Motor neuron (in vitro differentiated cells): ENCODE measurements at regions not wholly inside any gene's neighbourhood (a gene's known extent, or its start where the extent isn't known, plus 50 kb on each side); places are given as distances from the start of the nearest gene placed in this dataset.
A peak's percentile ranks its signal among the peaks of the same experiment; 100 is the strongest.

Experiments
- ATAC-seq, 8 experiments: fragments of 200-7000 bp; cut with Tn5 transposase; replicated peaks in 6 of 8; 2 replicates each; pipeline ENCODE4 v1.8.0; 2021; ENCODE audit warnings: mild to moderate bottlenecking in 8 of 8, moderate library complexity in 8 of 8
- H3K27ac ChIP-seq, 2 donors: fragments of 250-450 bp; sonication (Bioruptor Pico); 2 replicates each; pipeline ENCODE4 v1.9.0; 2021; ENCODE audit warnings: antibody characterized with exemption in 2 of 2, mild to moderate bottlenecking in 2 of 2, moderate library complexity in 1 of 2
- H3K4me1 ChIP-seq, 2 donors: fragments of 250-450 bp; sonication (Bioruptor Pico); replicated peaks in 1 of 2; 2 replicates each; pipeline ENCODE4 v1.6.1; 2021; ENCODE audit warnings: antibody characterized with exemption in 2 of 2, mild to moderate bottlenecking in 2 of 2, moderate library complexity in 1 of 2
- H3K4me3 ChIP-seq, 5 donors: fragments of 250-450 bp; sonication (Bioruptor Pico); 2 replicates each; pipeline ENCODE4 v1.9.0; 2021; ENCODE audit warnings: antibody characterized with exemption in 5 of 5, mild to moderate bottlenecking in 5 of 5, moderate library complexity in 4 of 5
- WGBS, 10 experiments: fragments of 450-650 bp; shearing (Covaris generic); methylation state at CpG; one replicate each; pipeline ENCODE4 v1.0.0; 2022; 5-methylcytosine and 5-hydroxymethylcytosine counted together
- in situ Hi-C, 9 experiments: fragments of 400-800 bp; cut with MboI; loops; one replicate each; pipeline ENCODE4 v1.15.0; 2021; ENCODE audit warnings: low sequenced_read_pairs in 9 of 9, low pct_unique_long_range_greater_than_20kb in 2 of 9; ENCODE audit not compliant: unreplicated experiment in 9 of 9

DNA sequence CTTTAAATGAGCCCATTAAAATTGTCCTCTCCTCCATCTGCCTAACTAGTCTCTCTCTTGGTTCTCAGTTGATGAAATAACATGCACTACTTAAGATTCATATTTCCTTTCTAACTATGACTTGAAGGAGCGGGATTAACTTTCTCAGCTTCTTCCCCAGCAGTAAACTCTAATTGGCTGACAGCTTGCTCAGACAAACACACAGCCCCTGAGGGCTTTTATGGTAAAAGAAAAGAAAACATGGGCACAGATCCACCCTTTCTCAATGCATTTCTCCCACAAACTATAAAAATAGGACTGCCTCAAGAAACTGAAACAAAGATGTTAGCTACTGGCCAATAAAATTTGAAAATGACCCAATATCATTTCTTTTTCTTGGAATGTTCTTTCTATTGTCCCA lies 703.1 kb downstream of the ADGRL2 start:
- H3K4me1 ChIP-seq = no peaks in the 10 kb centered on the region
- no peak overlapping the region for H3K4me3 ChIP-seq
- ATAC-seq = peak in 2 of 8 experiments; percentile 32 to 86
- no peak overlapping the region for H3K27ac ChIP-seq
- WGBS, 10 experiments = 0 to 100% (median 88%) methylated on average over 1 of the region's 1 CpG; no CpG with 5 or more reads in 3 of the 10 experiments
- in situ Hi-C loops = no loop called here

DNA sequence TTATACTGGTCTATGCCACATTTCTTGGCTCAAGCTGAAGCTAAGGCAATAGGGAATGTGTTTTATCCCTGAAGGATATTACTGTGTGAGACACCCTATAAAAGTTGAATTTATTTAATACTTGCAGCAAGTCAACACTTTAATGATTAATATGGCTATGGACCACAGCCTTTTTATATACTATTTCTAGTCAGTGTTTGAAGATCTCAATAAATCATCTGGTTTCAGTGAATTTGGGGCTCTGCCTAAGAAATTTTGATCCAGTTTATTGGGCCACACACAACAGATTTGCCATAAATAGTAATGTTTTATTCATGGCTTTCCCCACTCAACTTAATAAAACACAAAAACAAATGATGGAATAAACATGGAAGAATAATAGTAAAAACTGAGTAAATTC lies 698.3 kb downstream of the ADGRL2 start:
- in situ Hi-C loops = no loop called here

DNA sequence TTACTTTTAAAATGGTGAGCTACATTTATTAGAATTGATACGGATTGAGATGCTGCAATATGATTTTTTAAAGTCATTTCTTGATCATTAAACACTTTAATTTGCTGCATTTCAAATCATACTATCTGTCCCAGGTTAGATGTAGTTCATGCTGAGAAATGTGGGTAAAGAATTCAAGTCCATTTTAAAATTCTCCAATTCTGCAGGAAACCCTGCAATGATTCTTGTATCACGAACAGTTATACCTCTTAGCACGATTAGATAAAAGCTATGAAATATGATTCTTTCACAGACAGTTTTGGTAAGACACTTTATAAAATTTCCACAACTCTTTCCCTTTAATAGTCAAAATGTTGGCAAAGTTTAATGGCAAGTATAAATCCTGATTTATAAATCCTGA lies 693.4 kb downstream of the ADGRL2 start:
- Histone ChIP-seq H3K4me3 (no peak overlapping the region), H3K27ac (no peak overlapping the region), H3K4me1 (no peaks in the 10 kb centered on the region)
- WGBS, 10 experiments = 0 to 100% (median 64%) methylated on average over 1 to 3 of the region's 3 CpGs
- ATAC-seq = no peak
- in situ Hi-C loops = no loop called here

More for the DNA sequence above, 698.3 kb downstream of the ADGRL2 start:
- ATAC-seq = no peak
- Histone ChIP-seq H3K4me1 (no peaks in the 10 kb centered on the region), H3K27ac (no peak overlapping the region), H3K4me3 (no peak overlapping the region)

DNA sequence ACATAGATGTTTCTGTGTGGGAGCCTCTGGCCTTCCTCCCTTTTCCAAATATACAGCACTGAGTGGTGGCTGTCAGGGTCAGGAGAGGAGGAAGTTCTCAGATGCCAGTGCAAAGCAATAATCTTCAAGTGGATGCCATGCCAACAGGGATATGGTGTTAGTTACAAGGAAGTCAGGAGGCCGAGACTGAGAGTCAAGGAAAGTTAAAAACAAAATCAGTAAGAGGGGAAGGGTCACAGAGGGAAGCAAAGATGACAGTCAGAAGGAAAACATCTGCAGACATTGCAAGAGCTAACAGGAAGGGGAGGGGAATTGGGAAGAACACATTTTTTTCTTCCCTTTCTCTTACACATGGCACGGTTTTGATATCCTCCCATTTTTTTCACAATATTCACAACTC lies 691.4 kb downstream of the ADGRL2 start:
- WGBS, 10 experiments = 14 to 100% (median 83%) methylated on average over 1 to 2 of the region's 2 CpGs
- Histone ChIP-seq H3K4me1 (no peaks in the 10 kb centered on the region), H3K4me3 (no peak overlapping the region), H3K27ac (no peak overlapping the region)
- in situ Hi-C loops = no loop called here
- no peak for ATAC-seq

DNA sequence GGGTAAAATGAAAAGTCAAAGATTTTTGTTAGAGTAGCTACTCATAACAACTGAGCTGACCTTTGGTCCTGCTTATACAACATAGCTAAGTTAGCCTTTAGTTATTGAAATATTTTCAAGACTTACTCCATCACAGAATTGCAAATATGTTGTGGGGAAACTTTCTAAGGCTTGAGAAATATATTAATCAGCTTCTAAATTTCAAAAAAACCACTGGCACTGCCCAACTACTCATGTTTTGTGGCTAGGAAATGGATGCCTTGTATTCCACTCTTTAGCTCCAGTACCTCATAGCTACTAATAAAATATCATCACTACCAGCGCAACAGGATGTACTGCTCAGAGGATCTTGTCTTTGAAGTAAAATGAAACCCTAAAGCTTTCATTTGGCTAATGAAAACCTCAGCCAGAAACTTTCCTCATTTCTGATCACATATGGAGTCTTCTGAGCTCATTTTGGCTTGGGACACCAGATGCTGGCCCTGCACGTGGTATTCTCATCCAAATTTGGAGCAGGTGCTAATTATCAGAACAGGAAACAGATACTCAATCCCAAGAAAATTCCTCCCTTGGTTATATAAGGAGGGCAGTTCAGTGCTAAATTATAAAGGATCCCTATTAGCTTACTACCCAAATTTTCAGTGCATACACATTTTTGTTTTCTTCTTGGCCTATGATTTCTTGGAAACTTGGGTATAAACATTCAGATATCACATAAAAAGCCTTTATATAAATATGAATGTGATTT lies 690.7 kb downstream of the ADGRL2 start:
- H3K4me3 ChIP-seq = no peak overlapping the region
- WGBS, 10 experiments = 0 to 100% (median 73%) methylated on average over 1 to 2 of the region's 2 CpGs; no CpG with 5 or more reads in 1 of the 10 experiments
- no peak for ATAC-seq

DNA sequence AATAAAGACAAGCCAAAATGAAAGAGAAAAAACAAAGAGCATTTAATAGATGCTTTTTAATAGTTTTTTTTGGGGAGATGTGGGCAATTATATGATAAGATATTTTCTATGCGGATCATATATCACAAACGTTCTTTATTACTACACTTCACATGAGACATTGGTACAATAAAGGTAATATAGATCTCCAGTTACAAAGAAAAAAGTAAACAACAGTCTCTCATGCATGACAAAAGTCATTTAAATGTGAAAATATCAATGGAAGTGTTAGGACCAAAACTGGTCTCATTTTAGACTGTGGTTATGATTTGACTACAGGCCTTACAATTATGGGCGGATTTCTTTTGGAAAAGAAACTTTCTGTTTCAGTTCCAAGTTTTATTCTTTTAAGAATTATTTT lies 687.0 kb downstream of the ADGRL2 start:
- Histone ChIP-seq H3K4me1 (peaks cover 9 to 12% of the 10 kb centered on the region in 2 donors), H3K27ac (no peak overlapping the region), H3K4me3 (no peak overlapping the region)
- in situ Hi-C loops = no loop called here
- 43 to 100% (median 86%) methylated on average over 3 of the region's 3 CpGs for WGBS, 10 experiments
- ATAC-seq = no peak

More for the DNA sequence above, 690.7 kb downstream of the ADGRL2 start:
- no peak overlapping the region for H3K27ac ChIP-seq
- no peaks in the 10 kb centered on the region for H3K4me1 ChIP-seq
- in situ Hi-C loops = no loop called here

DNA sequence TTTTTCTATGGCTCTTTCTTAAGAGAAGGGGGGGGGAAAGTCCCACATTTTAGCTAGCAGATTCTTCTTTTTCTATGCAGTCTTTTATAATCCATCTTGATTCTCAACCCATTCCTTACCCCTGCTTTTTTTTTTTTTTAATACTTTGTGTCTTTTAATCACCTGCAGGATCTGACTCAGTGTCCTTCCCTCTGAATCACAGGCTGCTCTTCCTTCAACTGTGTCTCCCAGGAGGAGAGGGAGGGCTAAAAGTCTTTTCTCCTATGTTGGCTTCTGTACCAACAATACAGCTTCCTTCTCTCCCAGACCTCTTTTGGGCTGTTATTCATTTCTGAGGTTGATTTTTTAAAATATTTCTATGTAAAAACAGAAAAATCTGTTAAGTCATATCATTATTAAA lies 686.2 kb downstream of the ADGRL2 start:
- no peak overlapping the region for H3K27ac ChIP-seq
- in situ Hi-C loops = no loop called here
- ATAC-seq = no peak

DNA sequence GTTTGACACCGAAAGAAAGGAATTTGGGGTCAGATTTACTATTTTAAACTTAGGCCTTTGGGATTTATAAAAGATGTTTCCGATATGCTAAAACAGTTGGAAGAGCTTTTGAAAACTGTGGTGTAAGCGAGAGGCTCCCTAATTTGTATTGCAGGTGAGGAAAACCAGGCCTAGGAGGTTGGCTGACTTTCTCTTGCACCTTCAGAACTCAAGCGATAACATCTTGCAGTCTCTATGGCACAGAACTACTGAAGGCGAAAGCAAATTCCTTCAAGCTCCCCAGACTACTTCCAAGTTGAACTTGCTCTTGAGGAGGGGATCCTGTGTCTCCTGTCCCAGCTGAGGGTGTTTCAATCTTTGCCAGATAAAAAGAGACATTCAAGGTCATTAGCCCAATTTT lies 685.7 kb downstream of the ADGRL2 start:
- no peak overlapping the region for H3K4me3 ChIP-seq
- H3K4me1 ChIP-seq = peaks cover 9 to 12% of the 10 kb centered on the region in 2 donors
- no peak overlapping the region for H3K27ac ChIP-seq
- no peak for ATAC-seq
- WGBS, 10 experiments = 30 to 100% (median 85%) methylated on average over 2 to 5 of the region's 5 CpGs
- in situ Hi-C loops = no loop called here

More for the DNA sequence above, 686.2 kb downstream of the ADGRL2 start:
- Histone ChIP-seq H3K4me1 (peaks cover 9 to 12% of the 10 kb centered on the region in 2 donors), H3K4me3 (no peak overlapping the region)

DNA sequence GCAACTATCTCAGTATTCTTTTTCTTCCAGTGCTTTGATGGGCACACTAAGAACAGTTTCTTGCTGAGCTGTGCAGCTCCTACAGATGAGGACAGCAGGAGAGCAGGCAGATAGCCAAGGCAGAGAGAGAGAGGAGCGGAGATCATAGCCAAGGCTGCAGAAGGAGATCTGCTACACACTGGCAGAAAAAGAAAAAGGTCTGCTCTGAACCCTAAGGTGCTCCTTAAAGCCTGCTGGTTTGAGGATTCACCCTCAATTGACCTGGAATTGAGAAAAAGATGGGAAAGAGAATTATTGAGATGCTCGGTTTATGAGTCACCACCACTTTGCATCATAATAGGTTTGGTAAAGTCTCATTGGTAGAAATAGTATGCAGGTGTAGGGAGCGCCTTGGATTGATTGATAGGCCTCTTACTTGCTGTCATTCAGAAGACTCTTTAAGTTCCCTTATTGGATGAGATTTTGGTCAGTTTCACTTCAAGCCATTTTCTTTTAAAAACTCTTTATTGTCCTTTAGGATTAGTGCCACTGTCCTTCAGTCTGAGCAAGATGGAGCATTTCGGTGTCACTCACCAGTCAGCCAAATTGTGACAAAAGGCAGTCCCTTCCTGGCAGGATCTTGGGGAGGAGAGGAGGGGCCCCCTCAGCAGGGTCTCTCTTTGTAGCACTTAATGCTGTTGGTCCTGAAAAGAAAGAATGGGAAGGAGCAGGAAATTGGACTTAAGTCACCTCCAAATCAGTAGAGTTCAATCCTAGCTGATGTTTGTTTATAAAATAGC lies 685.0 kb downstream of the ADGRL2 start:
- WGBS, 10 experiments = 0 to 60% (median 38%) methylated on average over 1 to 4 of the region's 4 CpGs; no CpG with 5 or more reads in 3 of the 10 experiments
- Histone ChIP-seq H3K4me1 (peaks cover 9 to 12% of the 10 kb centered on the region in 2 donors), H3K4me3 (no peak overlapping the region), H3K27ac (no peak overlapping the region)
- in situ Hi-C loops = no loop called here
- peak in 5 of 8 experiments; percentile 48 to 80 (median 53) for ATAC-seq

DNA sequence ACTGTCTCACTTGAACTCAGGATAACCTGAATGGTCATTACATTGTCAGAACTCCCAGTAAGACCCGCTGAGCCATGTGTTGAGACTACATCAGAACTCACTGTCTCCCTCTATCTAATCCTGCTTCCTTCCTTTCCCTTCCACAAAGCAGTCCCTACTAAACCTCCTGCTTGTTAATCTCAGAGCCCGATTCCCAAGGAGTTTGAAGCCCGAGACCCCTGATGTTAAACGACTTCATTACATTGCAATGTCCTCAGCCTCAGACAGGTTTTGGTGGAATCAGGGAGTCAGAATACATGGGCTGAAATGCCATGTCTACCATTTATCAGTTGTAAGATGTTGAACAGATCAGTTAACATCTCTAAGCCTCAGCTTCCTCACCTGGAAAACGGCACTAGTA lies 682.4 kb downstream of the ADGRL2 start:
- H3K4me1 ChIP-seq = peaks cover 9 to 12% of the 10 kb centered on the region in 2 donors
- 55 to 100% (median 87%) methylated on average over 1 to 5 of the region's 5 CpGs for WGBS, 10 experiments
- in situ Hi-C loops = no loop called here
- H3K27ac ChIP-seq = no peak overlapping the region
- no peak for ATAC-seq
- no peak overlapping the region for H3K4me3 ChIP-seq

DNA sequence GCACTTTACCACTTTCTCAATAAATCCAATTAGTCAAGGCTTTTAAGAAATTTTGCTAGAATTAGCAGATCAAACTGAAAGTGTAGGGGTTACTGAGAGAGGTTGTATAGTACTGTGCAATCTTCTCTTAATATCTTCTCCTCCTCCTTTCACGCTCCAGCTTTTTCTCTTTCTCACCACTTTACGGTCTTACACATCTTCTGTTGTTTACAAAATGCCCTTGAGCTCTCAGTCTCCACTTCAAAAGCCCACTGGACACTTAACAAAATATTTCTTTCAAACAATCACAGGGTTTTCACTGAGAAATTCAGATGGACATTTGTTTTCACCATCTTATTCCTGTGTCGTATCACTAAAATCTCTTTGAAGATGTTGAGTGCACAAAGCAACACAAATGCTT lies 678.2 kb downstream of the ADGRL2 start:
- in situ Hi-C loops = no loop called here
- no peak overlapping the region for H3K4me3 ChIP-seq
- H3K27ac ChIP-seq = no peak overlapping the region
- WGBS, 10 experiments = 30 to 100% (median 88%) methylated on average over 2 to 3 of the region's 3 CpGs
- no peak for ATAC-seq
- H3K4me1 ChIP-seq = no peaks in the 10 kb centered on the region

DNA sequence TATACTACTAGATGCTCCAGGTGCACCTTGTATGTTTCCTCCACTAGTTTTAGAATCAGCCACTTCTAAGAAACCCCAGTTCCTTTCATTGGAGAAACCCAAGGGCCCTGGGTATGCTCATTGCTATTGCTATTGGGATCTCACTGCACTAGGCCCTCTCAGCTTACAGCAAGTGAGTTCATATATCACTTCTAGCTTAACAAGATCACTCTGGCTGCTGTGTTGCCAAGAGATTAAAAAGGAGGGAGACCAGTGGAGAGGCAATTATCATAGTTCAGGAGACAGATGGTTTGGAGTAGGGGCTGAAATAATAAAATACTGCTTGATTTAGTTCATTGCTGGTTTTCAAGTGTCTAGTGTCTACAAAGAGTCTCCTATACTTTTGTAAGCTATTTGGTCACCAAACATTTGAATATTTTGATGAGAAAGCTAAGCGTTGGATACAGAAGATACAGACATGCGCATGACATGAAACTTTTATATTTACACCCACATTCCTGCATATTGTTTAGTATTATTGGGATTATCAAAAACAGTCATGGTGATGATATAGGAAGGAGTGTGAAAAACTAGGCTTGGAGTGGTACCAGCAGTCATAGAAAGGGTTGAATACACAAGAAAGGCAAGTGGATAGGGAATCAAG lies 671.9 kb downstream of the ADGRL2 start:
- WGBS, 10 experiments = 33 to 100% (median 65%) methylated on average over 1 to 2 of the region's 2 CpGs; no CpG with 5 or more reads in 2 of the 10 experiments
- Histone ChIP-seq H3K4me1 (peaks cover 0 to 6% of the 10 kb centered on the region in 2 donors), H3K4me3 (no peak overlapping the region), H3K27ac (no peak overlapping the region)
- peak in 6 of 8 experiments; percentile 26 to 77 (median 58) for ATAC-seq
- in situ Hi-C loops = no loop called here

DNA sequence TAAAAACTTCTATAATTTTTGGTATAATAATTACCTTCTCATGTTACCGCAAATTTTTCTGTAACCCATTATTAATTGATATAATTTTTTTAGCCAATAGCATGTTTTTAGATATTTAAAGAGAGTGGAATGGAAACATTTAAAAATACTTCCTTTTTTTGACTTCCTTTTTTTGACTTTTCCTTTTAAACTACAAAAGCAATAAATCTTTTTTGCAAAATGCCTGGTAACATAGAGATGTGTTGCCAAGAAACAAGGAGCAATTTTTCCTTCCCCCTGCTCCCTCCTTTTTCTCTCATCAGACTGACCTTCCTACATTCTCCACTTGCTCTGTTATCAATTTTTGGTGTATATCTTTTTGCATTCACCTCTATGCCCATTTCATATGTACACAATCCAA lies 666.2 kb downstream of the ADGRL2 start:
- WGBS, 10 experiments = 73 to 100% (median 100%) methylated on average over 1 of the region's 1 CpG; no CpG with 5 or more reads in 1 of the 10 experiments
- no peak for ATAC-seq
- Histone ChIP-seq H3K4me3 (no peak overlapping the region), H3K4me1 (peaks cover 0 to 6% of the 10 kb centered on the region in 2 donors), H3K27ac (no peak overlapping the region)
- in situ Hi-C loops = no loop called here
